K562 (cell line): ENCODE measurements at regions not wholly inside any gene's neighbourhood (a gene's known extent, or its start where the extent isn't known, plus 50 kb on each side); places are given as distances from the start of the nearest gene placed in this dataset.

Experiments
- ATAC-seq: fragments of 200-7000 bp; cut with Tn5 transposase; 3 replicates; pipeline ENCODE4 v1.9.1; 2020; ENCODE audit warnings: moderate library complexity
- BruUV-seq: library from RNA; stranded (reverse); fragments of 400-500 nt; replicated peaks from 2 replicates; lab custom pipeline; 2021; lab: Mats Ljungman, UMichigan
- CTCF ChIA-PET: fragments of 300-600 bp; formaldehyde crosslinking; extraction: SDS; loops from one replicate; lab custom pipeline; 2021; ENCODE audit warnings: low intra/inter-chr PET ratio; lab: Yijun Ruan, JAX
- POLR2A ChIA-PET: fragments of 300-600, 350-650 bp; sonication (Branson Sonifier 250); formaldehyde crosslinking; extraction: SDS; loops from one replicate; lab custom pipeline; 2021; ENCODE audit warnings: antibody characterized with exemption, inconsistent platforms; lab: Yijun Ruan, JAX
- DNase-seq, 4 experiments: peaks; one replicate each; pipeline versions ENCODE4 v3.0.0 to v3.0.0-alpha.2; 2011 to 2018; ENCODE audit warnings: low spot score in 3 of 4, mixed read lengths in 3 of 4; ENCODE audit errors: extremely low read depth in 1 of 4
- FAIRE-seq: peaks from 2 replicates; lab custom pipeline; 2011; peaks lifted over from hg19 to GRCh38; lab: Jason Lieb, UNC
- H2AFZ ChIP-seq: 2 replicates; pipeline ENCODE4 v1.6.0; 2011; ENCODE audit warnings: low read depth, low read length, control low read depth, inconsistent platforms
- H3K27ac ChIP-seq: fragments of 200-600 bp; 3 replicates; pipeline ENCODE4 v1.8.0; 2011; ENCODE audit warnings: low read depth, mild to moderate bottlenecking, control low read depth, inconsistent platforms, low read length, moderate library complexity, mixed read lengths; ENCODE audit errors: extremely low read depth
- H3K27me3 ChIP-seq, 2 experiments: fragments of 300-600 bp in 1 of 2; 2 replicates in 1 of 2; 3 replicates in 1 of 2; pipeline versions ENCODE4 v1.6.0 to v1.8.0; 2011; ENCODE audit warnings: inconsistent platforms in 2 of 2, low read length in 2 of 2, mild to moderate bottlenecking in 1 of 2, mixed read lengths in 1 of 2, moderate library complexity in 1 of 2; ENCODE audit not compliant: control insufficient read depth in 2 of 2, insufficient read depth in 2 of 2
- H3K36me3 ChIP-seq: fragments of 300-600 bp; 3 replicates; pipeline ENCODE4 v1.8.0; 2011; ENCODE audit warnings: mild to moderate bottlenecking, low read length, inconsistent platforms; ENCODE audit not compliant: control insufficient read depth, insufficient read depth
- H3K4me1 ChIP-seq, 2 experiments: fragments of 200-600 bp in 1 of 2; replicated peaks in 1 of 2; 2 replicates in 1 of 2; 3 replicates in 1 of 2; pipeline versions ENCODE4 v1.5.1 to v1.8.0; 2011; ENCODE audit warnings: inconsistent platforms in 2 of 2, low read length in 2 of 2, mild to moderate bottlenecking in 1 of 2, mixed read lengths in 1 of 2, moderate library complexity in 1 of 2; ENCODE audit not compliant: control insufficient read depth in 2 of 2, insufficient read depth in 2 of 2
- H3K4me2 ChIP-seq: 2 replicates; pipeline ENCODE4 v1.6.1; 2011; ENCODE audit warnings: low read length, control low read depth, inconsistent platforms, mixed read lengths; ENCODE audit not compliant: insufficient read depth
- H3K4me3 ChIP-seq: fragments of 200-600 bp; sonication (generic), shearing (Covaris generic); 2 replicates; pipeline ENCODE4 v1.5.1; 2016; ENCODE audit warnings: control low read depth, inconsistent platforms
- H3K79me2 ChIP-seq: fragments of 200-600 bp; 3 replicates; pipeline ENCODE4 v1.8.0; 2011; ENCODE audit warnings: low read length, inconsistent platforms; ENCODE audit not compliant: control insufficient read depth, insufficient read depth
- H3K9ac ChIP-seq, 2 experiments: 2 replicates each; pipeline versions ENCODE4 v1.6.0 to v1.6.1; 2011; ENCODE audit warnings: low read depth in 2 of 2, low read length in 2 of 2, control low read depth in 1 of 2, inconsistent platforms in 1 of 2, mild to moderate bottlenecking in 1 of 2, mixed read lengths in 1 of 2; ENCODE audit not compliant: insufficient read depth in 1 of 2
- H3K9me1 ChIP-seq: one replicate; pipeline ENCODE4 v1.6.0; 2011; ENCODE audit warnings: inconsistent platforms, mild to moderate bottlenecking, low read length, moderate library complexity; ENCODE audit not compliant: control insufficient read depth, insufficient read depth
- H3K9me3 ChIP-seq: replicated peaks from 2 replicates; pipeline ENCODE4 v1.5.1; 2011; ENCODE audit warnings: low read depth, low read length, inconsistent platforms; ENCODE audit not compliant: control insufficient read depth, insufficient read depth
- H4K20me1 ChIP-seq: replicated peaks from 2 replicates; pipeline ENCODE4 v1.6.1; 2011; ENCODE audit warnings: low read length, inconsistent platforms, mixed read lengths; ENCODE audit not compliant: control insufficient read depth, insufficient read depth
- CBX2 ChIP-seq: fragments of 200-600 bp; sonication (generic); IDR thresholded peaks from one replicate; pipeline ENCODE4 v1.6.1; 2012; ENCODE audit warnings: mild to moderate bottlenecking, low read length, inconsistent platforms; ENCODE audit not compliant: insufficient read depth, poor library complexity, severe bottlenecking
- HDGF ChIP-seq: fragments of 450-650 bp; IDR thresholded peaks from 2 replicates; pipeline ENCODE4 v1.6.1; 2016
- NBN ChIP-seq: fragments of 450-650 bp; IDR thresholded peaks from 2 replicates; pipeline ENCODE4 v1.6.1; 2016; ENCODE audit warnings: low read depth, mild to moderate bottlenecking
- RFX1 ChIP-seq: fragments of 450-650 bp; IDR thresholded peaks from 2 replicates; pipeline ENCODE4 v1.6.1; 2016; ENCODE audit warnings: mild to moderate bottlenecking, moderate library complexity
- STAG1 ChIP-seq: sonication (generic); formaldehyde crosslinking; IDR thresholded peaks from 2 replicates; pipeline ENCODE4 v1.5.0; 2020; ENCODE audit warnings: missing genetic modification reagents, borderline replicate concordance
- ZNF197 ChIP-seq: fragments of 200-800 bp; sonication (Bioruptor generic); IDR thresholded peaks from 2 replicates; pipeline ENCODE4 v1.6.1; 2016; ENCODE audit warnings: low read depth, missing genetic modification characterization, missing compliant biosample characterization
- ZNF780A ChIP-seq: fragments of 250-450 bp; sonication (Bioruptor Pico); IDR thresholded peaks from 2 replicates; pipeline ENCODE4 v1.5.0; 2021; ENCODE audit warnings: mild to moderate bottlenecking
- WGBS: fragments of 100-300 bp; shearing (Covaris generic); methylation state at CpG from one replicate; pipeline ENCODE4 v1.1.6; 2016; ENCODE audit warnings: low coverage, mixed read lengths; ENCODE audit not compliant: insufficient coverage; ENCODE audit errors: missing lambda C conversion rate; 5-methylcytosine and 5-hydroxymethylcytosine counted together
- in situ Hi-C: fragments of 300-500 bp; cut with MboI; formaldehyde crosslinking; loops from 4 replicates; pipeline ENCODE4 v1.15.0; 2018; ENCODE audit warnings: inconsistent platforms, mixed read lengths
- intact Hi-C: fragments of 100-400 bp; cut with micrococcal nuclease; formaldehyde crosslinking; loops from 2 replicates; pipeline ENCODE4 v1.14.2; 2022

DNA sequence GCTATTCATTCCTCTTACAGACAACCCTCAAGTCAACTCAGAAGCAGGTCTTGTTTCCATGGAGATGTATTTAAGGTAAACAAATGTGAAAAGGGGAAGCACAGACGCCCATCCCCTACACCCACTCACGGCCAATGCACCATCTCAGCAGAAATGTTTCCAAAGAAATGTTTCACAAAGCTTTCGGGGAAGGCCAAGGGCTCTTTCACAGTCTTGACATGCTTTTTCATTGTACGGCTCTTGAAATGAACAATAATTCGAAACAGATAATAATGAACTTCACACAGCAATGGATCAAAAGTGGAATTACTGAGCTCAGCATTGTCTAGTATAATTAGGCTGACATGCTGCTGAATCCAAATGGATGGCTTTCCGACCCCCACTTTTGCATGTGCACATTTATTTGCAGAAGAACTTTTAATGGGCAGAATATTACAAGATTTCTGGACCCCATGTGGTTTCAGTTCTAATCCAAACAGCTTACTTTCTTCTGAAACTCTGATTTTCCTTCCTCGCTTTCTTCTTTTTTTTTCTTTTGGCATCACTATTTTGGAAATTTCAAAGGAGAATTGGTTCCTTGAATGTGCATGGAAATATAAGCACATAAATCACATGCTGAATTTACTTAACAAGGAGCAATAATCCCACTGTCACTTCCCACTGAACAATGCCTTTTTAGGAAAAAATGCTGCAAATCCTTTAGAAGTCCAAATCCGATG is 160.9 kb downstream of the SMIM20 start:
- ATAC-seq, result no peak
- FAIRE-seq, result no peak
- no peak overlapping the region for H3K4me2 ChIP-seq
- H3K9ac ChIP-seq, result no peak overlapping the region
- no peak overlapping the region for H2AFZ ChIP-seq
- TF ChIP-seq RFX1 (peak; percentile 21; the same call in 1 of the 2 replicates), NBN (no peak), ZNF197 (no peak)
- CTCF ChIA-PET, result no interaction called here
- intact Hi-C loops (no loop called here), in situ Hi-C loops (loop anchor here (25.0 kb wide), 1 partner anchor 337 kb away; no protein-coding TSS in a partner anchor)
- BruUV-seq, result no TSS peak
- POLR2A ChIA-PET, result interaction anchor here (0.6 kb wide), 1 partner anchor 249 kb away, joined by 3 read pairs; no protein-coding TSS in a partner anchor
- H3K9me3 ChIP-seq, result no peaks in the 10 kb centered on the region
- H3K9me1 ChIP-seq, result no peaks in the 10 kb centered on the region
- DNase-seq, result no peak
- H3K4me1 ChIP-seq, result no peaks in the 10 kb centered on the region
- no peak overlapping the region for H3K4me3 ChIP-seq
- no peaks in the 10 kb centered on the region for H4K20me1 ChIP-seq
- H3K27ac ChIP-seq, result no peak overlapping the region
- no peaks in the 10 kb centered on the region for H3K36me3 ChIP-seq
- WGBS, result 1% methylated on average over 8 of the region's 8 CpGs
- peaks cover 0 to under 1% of the 10 kb centered on the region in 2 experiments; a peak in 1 of 5 replicates for H3K27me3 ChIP-seq
- H3K79me2 ChIP-seq, result no peaks in the 10 kb centered on the region

DNA sequence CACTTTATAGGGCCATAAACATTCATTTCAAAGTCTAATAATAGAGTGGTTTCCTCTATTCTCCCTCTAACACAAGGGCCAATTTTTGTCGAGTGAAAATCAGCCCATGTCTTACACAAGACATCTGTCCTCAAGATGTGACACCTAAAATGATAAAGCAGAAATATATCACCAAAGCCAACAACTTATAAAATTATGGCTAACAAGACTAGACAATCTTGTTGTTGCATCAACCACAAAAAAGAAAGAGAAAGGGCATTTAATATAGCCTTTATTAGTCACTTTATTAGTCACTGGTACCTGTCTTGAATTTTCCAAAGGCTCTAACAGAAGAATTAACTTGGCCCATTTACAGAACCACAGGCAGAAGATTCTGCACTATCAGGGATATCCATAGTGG is 161.6 kb downstream of the SMIM20 start:
- Histone ChIP-seq H4K20me1 (no peaks in the 10 kb centered on the region), H3K79me2 (no peaks in the 10 kb centered on the region), H3K27ac (no peak overlapping the region), H3K9me3 (no peaks in the 10 kb centered on the region), H3K9ac (no peak overlapping the region), H3K9me1 (no peaks in the 10 kb centered on the region), H2AFZ (no peak overlapping the region), H3K4me2 (no peak overlapping the region), H3K4me1 (no peaks in the 10 kb centered on the region), H3K4me3 (no peak overlapping the region), H3K36me3 (no peaks in the 10 kb centered on the region), H3K27me3 (no peaks in the 10 kb centered on the region; a peak in 1 of 5 replicates)
- FAIRE-seq (no peak), ATAC-seq (no peak), DNase-seq (no peak)
- intact Hi-C loops, result no loop called here
- BruUV-seq, result no TSS peak
- WGBS, result 0% methylated on average over 1 of the region's 1 CpG
- in situ Hi-C loops, result no loop called here
- CTCF ChIA-PET, result no interaction called here
- POLR2A ChIA-PET, result no interaction called here
- no peak for TF ChIP-seq HDGF
- TF ChIP-seq ZNF780A, result no peak
- no peak for TF ChIP-seq STAG1 (CRISPR knock-in tag)
- TF ChIP-seq CBX2, result no peak
